Suprapubic skin (tissue), 4 donors: ENCODE measurements at regions not wholly inside any gene's neighbourhood (a gene's known extent, or its start where the extent isn't known, plus 50 kb on each side); places are given as distances from the start of the nearest gene placed in this dataset.

Experiments
- CTCF ChIP-seq, 2 donors: fragments of 200-600 bp in 1 of 2; fragments of 450-650 bp in 1 of 2; sonication (generic) in 1 of 2; IDR thresholded peaks; one replicate each; pipeline ENCODE4 v1.5.1; 2016 to 2019; ENCODE audit warnings: antibody characterized with exemption in 2 of 2, mild to moderate bottlenecking in 1 of 2, moderate library complexity in 1 of 2
- POLR2A ChIP-seq, 2 donors: fragments of 450-650 bp; IDR thresholded peaks; one replicate each; pipeline ENCODE4 v1.6.1; 2017; ENCODE audit warnings: antibody characterized with exemption in 2 of 2, mild to moderate bottlenecking in 2 of 2, moderate library complexity in 2 of 2
- POLR2AphosphoS5 ChIP-seq, 3 donors: sonication (generic); formaldehyde crosslinking; IDR thresholded peaks; one replicate each; pipeline ENCODE4 v1.6.1; 2017; ENCODE audit warnings: antibody characterized with exemption in 3 of 3

DNA sequence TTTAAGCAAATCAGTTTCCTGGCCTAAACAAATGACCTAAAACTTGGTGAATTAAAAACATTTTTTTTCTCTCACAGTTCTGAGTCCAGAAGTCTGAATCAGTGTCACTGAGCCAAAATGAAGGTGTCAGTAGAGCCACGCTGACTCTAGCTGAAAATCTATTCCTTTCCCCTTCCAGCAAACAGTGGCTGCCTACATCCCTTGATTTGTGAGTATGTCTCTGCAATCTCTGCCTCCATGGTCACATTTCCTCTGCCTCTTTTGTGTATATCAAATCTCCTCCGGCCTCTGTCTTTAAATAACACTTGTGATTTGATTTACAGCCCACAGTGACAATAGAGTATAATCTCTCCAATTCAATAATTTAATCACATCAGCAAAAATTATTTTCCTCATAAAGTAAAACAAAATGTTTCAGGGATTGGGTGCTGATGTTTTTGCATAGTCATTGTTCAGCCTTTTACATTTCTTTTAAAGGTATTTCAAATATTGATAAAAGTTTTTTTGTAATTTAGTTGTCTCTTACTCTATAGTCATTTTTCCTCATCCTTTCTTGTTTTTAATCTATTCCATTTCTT is 1715.4 kb downstream of the BRINP3 start:
- TF ChIP-seq CTCF (IDR thresholded peaks at IDR 0.05) (no peak), POLR2A (IDR thresholded peaks at IDR 0.05) (no peak), POLR2AphosphoS5 (IDR thresholded peaks at IDR 0.05) (no peak)
